Kidney (tissue), 13 donors: ENCODE measurements at regions not wholly inside any gene's neighbourhood (a gene's known extent, or its start where the extent isn't known, plus 50 kb on each side); places are given as distances from the start of the nearest gene placed in this dataset.

Experiments used
- DNase-seq, 5 donors: peaks; one replicate each; pipeline ENCODE4 v3.0.0-alpha.2; 2013 to 2020
- FAIRE-seq: peaks from 2 replicates; lab custom pipeline; 2012; peaks lifted over from hg19 to GRCh38; lab: Jason Lieb, UNC
- H3K27ac ChIP-seq, 2 donors: one replicate each; pipeline ENCODE4 v1.7.0; 2013; ENCODE audit warnings: low read depth in 2 of 2, low read length in 2 of 2, inconsistent platforms in 1 of 2
- H3K27me3 ChIP-seq: one replicate; pipeline ENCODE4 v1.7.1; 2013; ENCODE audit warnings: low read length, inconsistent platforms; ENCODE audit not compliant: control insufficient read depth, insufficient read depth
- H3K36me3 ChIP-seq, 3 donors: one replicate each; pipeline versions ENCODE4 v1.7.0 to v1.7.1; 2013; ENCODE audit warnings: low read length in 3 of 3, control low read depth in 1 of 3, inconsistent platforms in 1 of 3; ENCODE audit not compliant: insufficient read depth in 3 of 3, control insufficient read depth in 2 of 3
- H3K4me1 ChIP-seq, 3 donors: one replicate each; pipeline versions ENCODE4 v1.7.0 to v1.7.1; 2013; ENCODE audit warnings: low read length in 3 of 3, inconsistent platforms in 1 of 3, low read depth in 1 of 3; ENCODE audit not compliant: control insufficient read depth in 2 of 3, insufficient read depth in 2 of 3
- H3K4me3 ChIP-seq, 3 donors: one replicate each; pipeline versions ENCODE4 v1.7.0 to v1.8.1; 2013; ENCODE audit warnings: low read length in 3 of 3, control low read depth in 1 of 3, inconsistent platforms in 1 of 3
- H3K9ac ChIP-seq, 3 donors: one replicate each; pipeline versions ENCODE4 v1.7.0 to v1.7.1; 2013; ENCODE audit warnings: low read length in 3 of 3, control low read depth in 1 of 3, inconsistent platforms in 1 of 3
- H3K9me3 ChIP-seq, 3 donors: one replicate each; pipeline versions ENCODE4 v1.7.0 to v1.7.1; 2013; ENCODE audit warnings: low read length in 3 of 3, control low read depth in 1 of 3, inconsistent platforms in 1 of 3; ENCODE audit not compliant: control insufficient read depth in 2 of 3, insufficient read depth in 1 of 3
- CTCF ChIP-seq: IDR thresholded peaks from 3 replicates; pipeline ENCODE4 v1.5.1; 2012; ENCODE audit warnings: mild to moderate bottlenecking, moderate library complexity, borderline replicate concordance; ENCODE audit not compliant: insufficient read depth; ENCODE audit errors: extremely low read depth
- intact Hi-C: fragments of 100-400 bp; cut with DNase I; formaldehyde crosslinking; loops from one replicate; pipeline ENCODE4 v1.11.1; 2022
- donor health status: control.
- donor health status: control.
- donor health status: control.
- donor health status: control.
- donor health status: control.
- donor health status: DM: yes; HTN: yes; CAD: no.
- donor health status: Normal renal cell carcinoma (clear cell type).

GRCh38 chr18:78208461-78208860 lies 771.2 kb upstream of the SALL3 start:
- intact Hi-C loops = no loop called here
- no peak for TF ChIP-seq CTCF
- DNase-seq = peak in 2 of 5 donors; percentile 14 to 31
- H3K9ac ChIP-seq = no peak overlapping the region
- H3K27ac ChIP-seq = no peak overlapping the region
- H3K27me3 ChIP-seq = no peaks in the 10 kb centered on the region
- H3K4me3 ChIP-seq = no peak overlapping the region
- no peaks in the 10 kb centered on the region for H3K9me3 ChIP-seq
- H3K36me3 ChIP-seq = no peaks in the 10 kb centered on the region
- peaks cover 0 to under 1% (median 0%) of the 10 kb centered on the region in 3 donors for H3K4me1 ChIP-seq
- no peak for FAIRE-seq

- H3K27me3 ChIP-seq = no peaks in the 10 kb centered on the region
These were observed 766.1 kb upstream of the SALL3 start for GRCh38 chr18:78213361-78213994.

GRCh38 chr18:78221496-78221895 lies 758.1 kb upstream of the SALL3 start:
- H3K9me3 ChIP-seq = no peaks in the 10 kb centered on the region
- no peak for TF ChIP-seq CTCF
- no peak for DNase-seq
- H3K4me3 ChIP-seq = no peak overlapping the region
- no peak overlapping the region for H3K9ac ChIP-seq
- no peaks in the 10 kb centered on the region for H3K36me3 ChIP-seq
- H3K27me3 ChIP-seq = no peaks in the 10 kb centered on the region
- intact Hi-C loops = no loop called here
- H3K4me1 ChIP-seq = no peaks in the 10 kb centered on the region
- FAIRE-seq = no peak
- no peak overlapping the region for H3K27ac ChIP-seq

More at GRCh38 chr18:78213361-78213994, 766.1 kb upstream of the SALL3 start:
- H3K9me3 ChIP-seq = no peaks in the 10 kb centered on the region
- H3K36me3 ChIP-seq = no peaks in the 10 kb centered on the region
- intact Hi-C loops = no loop called here
- DNase-seq (peak in 1 of 5 donors; percentile 24), FAIRE-seq (no peak)
- H3K9ac ChIP-seq = no peak overlapping the region
- no peak for TF ChIP-seq CTCF
- peaks cover 0 to 2% (median 0%) of the 10 kb centered on the region in 3 donors for H3K4me1 ChIP-seq
- H3K4me3 ChIP-seq = no peak overlapping the region
- H3K27ac ChIP-seq = no peak overlapping the region
